ENCODE measurements at regions not wholly inside any gene's neighbourhood (a gene's known extent, or its start where the extent isn't known, plus 50 kb on each side); places are given as distances from the start of the nearest gene placed in this dataset.

DNA sequence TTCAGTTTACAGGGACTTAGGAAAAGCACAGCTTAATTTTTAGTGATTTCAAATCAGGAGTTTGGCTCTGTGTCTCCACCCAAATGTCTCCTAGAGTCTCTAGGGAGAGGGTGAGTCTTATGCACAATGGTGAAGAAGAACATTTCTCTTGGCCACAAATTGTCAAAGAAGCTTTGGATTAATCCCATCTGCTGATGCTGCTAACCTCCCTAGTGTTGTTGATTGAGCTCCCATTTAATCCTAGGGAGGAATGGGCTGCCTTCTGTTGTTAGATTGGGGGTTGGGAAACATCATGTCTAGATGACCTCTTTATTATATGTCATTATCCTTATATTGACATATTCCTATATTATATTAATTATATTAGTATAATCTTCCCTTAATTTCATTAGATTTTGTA lies 50.0 kb upstream of the PASD1 start:
- TF ChIP-seq ZFP3 (CRISPR knock-in tag; IDR thresholded peaks at IDR 0.05), result no peak
- TF ChIP-seq, protein P1, sequence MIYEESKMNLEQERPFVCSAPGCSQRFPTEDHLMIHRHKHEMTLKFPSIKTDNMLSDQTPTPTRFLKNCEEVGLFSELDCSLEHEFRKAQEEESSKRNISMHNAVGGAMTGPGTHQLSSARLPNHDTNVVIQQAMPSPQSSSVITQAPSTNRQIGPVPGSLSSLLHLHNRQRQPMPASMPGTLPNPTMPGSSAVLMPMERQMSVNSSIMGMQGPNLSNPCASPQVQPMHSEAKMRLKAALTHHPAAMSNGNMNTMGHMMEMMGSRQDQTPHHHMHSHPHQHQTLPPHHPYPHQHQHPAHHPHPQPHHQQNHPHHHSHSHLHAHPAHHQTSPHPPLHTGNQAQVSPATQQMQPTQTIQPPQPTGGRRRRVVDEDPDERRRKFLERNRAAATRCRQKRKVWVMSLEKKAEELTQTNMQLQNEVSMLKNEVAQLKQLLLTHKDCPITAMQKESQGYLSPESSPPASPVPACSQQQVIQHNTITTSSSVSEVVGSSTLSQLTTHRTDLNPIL (CRISPR knock-in tag; IDR thresholded peaks at IDR 0.05; ENCODE audit: low read depth), result no peak
- TF ChIP-seq ZC3H10 (CRISPR knock-in tag; IDR thresholded peaks at IDR 0.05), result no peak
- no peak for TF ChIP-seq OSR1 (CRISPR knock-in tag; IDR thresholded peaks at IDR 0.05)
- no peak for TF ChIP-seq ZNF8 (CRISPR knock-in tag; IDR thresholded peaks at IDR 0.05)

All from SK-N-SH treated with all-trans-retinoic acid at 6 μM for 48 hours (cell line).